ENCODE measurements at regions not wholly inside any gene's neighbourhood (a gene's known extent, or its start where the extent isn't known, plus 50 kb on each side); places are given as distances from the start of the nearest gene placed in this dataset.

- TF ChIP-seq CTCF (IDR thresholded peaks at IDR 0.05) (no peak), EP300 (IDR thresholded peaks at IDR 0.05) (no peak)
Observed at GRCh38 chr11:90930252-90930651, 707.4 kb upstream of the CHORDC1 start.
